CD8-positive, alpha-beta memory T cell (primary cell): ENCODE measurements at regions not wholly inside any gene's neighbourhood (a gene's known extent, or its start where the extent isn't known, plus 50 kb on each side); places are given as distances from the start of the nearest gene placed in this dataset.

Source experiments
- CTCF ChIA-PET: fragments of 350-600 bp; sonication (Branson Sonifier 250); formaldehyde crosslinking; loops from one replicate; lab custom pipeline; 2021; ENCODE audit warnings: antibody characterized with exemption; lab: Charles Lee
- POLR2A ChIA-PET: fragments of 350-600 bp; sonication (Branson Sonifier 250); formaldehyde crosslinking; loops from one replicate; lab custom pipeline; 2021; ENCODE audit warnings: antibody characterized with exemption; lab: Charles Lee
- DNase-seq, 5 donors: peaks; one replicate each; pipeline versions ENCODE4 v3.0.0 to v3.0.0-alpha.2; 2020 to 2022; ENCODE audit warnings: mixed read lengths in 1 of 5
- H3K27ac ChIP-seq: one replicate; pipeline ENCODE4 v1.7.0; 2013; ENCODE audit warnings: low read depth, mild to moderate bottlenecking, low read length, moderate library complexity
- H3K27me3 ChIP-seq: 2 replicates; pipeline ENCODE4 v1.7.0; 2013; ENCODE audit warnings: low read length, mild to moderate bottlenecking; ENCODE audit not compliant: insufficient read depth, poor library complexity, severe bottlenecking
- H3K36me3 ChIP-seq: 2 replicates; pipeline ENCODE4 v1.7.0; 2013; ENCODE audit warnings: mild to moderate bottlenecking, low read length, moderate library complexity; ENCODE audit not compliant: insufficient read depth
- H3K4me1 ChIP-seq: 2 replicates; pipeline ENCODE4 v1.7.0; 2013; ENCODE audit warnings: mild to moderate bottlenecking, low read length, moderate library complexity; ENCODE audit not compliant: insufficient read depth
- H3K4me3 ChIP-seq: 2 replicates; pipeline ENCODE4 v1.7.0; 2013; ENCODE audit warnings: mild to moderate bottlenecking, low read length
- H3K9me3 ChIP-seq: 2 replicates; pipeline ENCODE4 v1.7.0; 2013; ENCODE audit warnings: mild to moderate bottlenecking, low read length
- H3K27ac Mint-ChIP-seq, 8 donors: one replicate each; pipeline ENCODE4 v1.8.0; 2020 to 2021; ENCODE audit warnings: mixed read lengths in 8 of 8, mild to moderate bottlenecking in 6 of 8, inconsistent platforms in 3 of 8, moderate library complexity in 3 of 8
- H3K27me3 Mint-ChIP-seq, 2 donors: one replicate each; pipeline ENCODE4 v1.8.0; 2020 to 2021; ENCODE audit warnings: mixed read lengths in 2 of 2, mild to moderate bottlenecking in 1 of 2, moderate library complexity in 1 of 2
- H3K36me3 Mint-ChIP-seq, 3 donors: one replicate each; pipeline ENCODE4 v1.8.0; 2020 to 2021; ENCODE audit warnings: mixed read lengths in 3 of 3, inconsistent platforms in 1 of 3, mild to moderate bottlenecking in 1 of 3
- H3K4me1 Mint-ChIP-seq, 3 donors: one replicate each; pipeline ENCODE4 v1.8.0; 2020 to 2021; ENCODE audit warnings: mixed read lengths in 3 of 3, inconsistent platforms in 1 of 3, mild to moderate bottlenecking in 1 of 3
- H3K4me3 Mint-ChIP-seq, 7 donors: one replicate each; pipeline ENCODE4 v1.8.0; 2020 to 2021; ENCODE audit warnings: mixed read lengths in 7 of 7, mild to moderate bottlenecking in 6 of 7, moderate library complexity in 4 of 7, inconsistent platforms in 2 of 7
- H3K9me3 Mint-ChIP-seq, 5 donors: one replicate each; pipeline ENCODE4 v1.8.0; 2020 to 2022; ENCODE audit warnings: mixed read lengths in 5 of 5, mild to moderate bottlenecking in 3 of 5, moderate library complexity in 2 of 5, inconsistent platforms in 1 of 5

DNA sequence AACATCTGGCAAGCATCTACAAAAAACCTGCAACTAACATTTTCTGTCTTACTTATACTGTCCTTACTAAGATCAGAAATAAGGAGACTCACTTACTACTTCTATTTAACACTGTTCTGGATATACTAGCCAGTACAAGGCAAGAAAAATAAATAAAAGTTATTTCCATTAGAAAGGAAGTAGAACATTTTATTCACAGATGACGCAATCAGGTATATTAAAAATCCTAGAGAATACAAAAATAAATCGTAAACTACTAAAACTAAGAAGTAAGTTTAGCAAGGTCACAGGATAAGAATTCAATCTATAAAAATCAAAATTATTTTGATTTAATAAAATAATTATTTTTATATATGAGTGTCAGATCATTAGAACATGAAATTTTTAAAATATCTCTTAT is 264.6 kb downstream of the BARHL2 start:
- Mint-ChIP-seq H3K4me1 (no peaks in the 10 kb centered on the region), H3K4me3 (no peak overlapping the region), H3K27ac (no peak overlapping the region), H3K27me3 (peaks cover 4 to 10% of the 10 kb centered on the region in 2 donors), H3K36me3 (no peaks in the 10 kb centered on the region), H3K9me3 (no peaks in the 10 kb centered on the region)
- Histone ChIP-seq H3K4me3 (no peak overlapping the region), H3K27ac (no peak overlapping the region), H3K36me3 (no peaks in the 10 kb centered on the region), H3K4me1 (no peaks in the 10 kb centered on the region), H3K9me3 (no peaks in the 10 kb centered on the region), H3K27me3 (no peaks in the 10 kb centered on the region)
- POLR2A ChIA-PET, result no interaction called here
- no peak for DNase-seq
- CTCF ChIA-PET, result no interaction called here

DNA sequence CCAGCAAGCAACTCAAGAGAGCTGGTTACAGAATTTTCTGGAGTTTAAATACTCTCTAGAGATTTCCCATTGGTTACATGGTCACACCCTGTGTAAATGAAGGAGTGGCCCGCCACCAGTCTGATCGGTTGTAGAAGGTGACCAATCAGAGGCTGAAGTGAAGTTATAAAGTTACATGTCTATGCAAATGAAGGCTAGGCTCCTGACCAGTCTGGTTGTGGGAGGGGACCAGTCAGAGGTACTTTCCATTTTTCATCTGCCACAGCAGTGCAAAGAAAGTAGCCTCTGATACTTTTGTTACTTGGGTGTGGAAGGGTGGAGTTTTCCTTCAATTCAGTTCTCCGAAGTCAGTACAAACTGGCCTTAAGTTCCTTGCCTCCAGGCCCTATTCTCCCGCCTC is 273.7 kb downstream of the BARHL2 start:
- Histone ChIP-seq H3K4me1 (no peaks in the 10 kb centered on the region), H3K9me3 (no peaks in the 10 kb centered on the region), H3K36me3 (no peaks in the 10 kb centered on the region), H3K4me3 (no peak overlapping the region), H3K27me3 (no peaks in the 10 kb centered on the region), H3K27ac (no peak overlapping the region)
- H3K4me1 Mint-ChIP-seq, result no peaks in the 10 kb centered on the region
- H3K27me3 Mint-ChIP-seq, result peaks cover 1 to 4% of the 10 kb centered on the region in 2 donors
- DNase-seq, result no peak
- ChIA-PET POLR2A (no interaction called here), CTCF (no interaction called here)
- peaks cover 0 to 9% (median 3%) of the 10 kb centered on the region in 5 donors for H3K9me3 Mint-ChIP-seq
- no peak overlapping the region for H3K4me3 Mint-ChIP-seq
- no peaks in the 10 kb centered on the region for H3K36me3 Mint-ChIP-seq
- no peak overlapping the region for H3K27ac Mint-ChIP-seq

DNA sequence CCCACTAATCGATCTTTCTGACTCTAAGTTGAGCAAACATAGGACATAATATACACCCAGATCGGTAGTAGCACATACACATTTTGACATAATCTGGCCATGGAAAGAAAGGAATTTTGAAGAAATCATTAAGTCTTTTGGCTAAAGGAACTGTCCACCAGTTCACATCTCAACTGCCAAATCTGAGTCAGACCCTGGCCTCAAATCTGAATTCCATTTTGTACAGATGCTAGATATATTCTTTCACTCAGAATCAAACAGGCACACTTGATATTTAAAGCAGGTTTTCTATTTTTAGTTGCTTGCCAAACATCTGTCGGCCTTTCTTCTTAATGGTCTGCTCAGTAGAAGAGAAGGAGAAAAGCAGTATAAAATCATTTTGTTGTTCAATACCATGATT is 281.8 kb downstream of the BARHL2 start:
- peaks cover 0 to 3% (median 2%) of the 10 kb centered on the region in 5 donors for H3K9me3 Mint-ChIP-seq
- no peak overlapping the region for H3K4me3 Mint-ChIP-seq
- no peaks in the 10 kb centered on the region for H3K27me3 ChIP-seq
- no peak overlapping the region for H3K4me3 ChIP-seq
- H3K4me1 Mint-ChIP-seq, result no peaks in the 10 kb centered on the region
- H3K27ac ChIP-seq, result no peak overlapping the region
- ChIA-PET CTCF (no interaction called here), POLR2A (no interaction called here)
- no peaks in the 10 kb centered on the region for H3K36me3 ChIP-seq
- H3K27ac Mint-ChIP-seq, result no peak overlapping the region
- no peaks in the 10 kb centered on the region for H3K9me3 ChIP-seq
- no peaks in the 10 kb centered on the region for H3K36me3 Mint-ChIP-seq
- no peak for DNase-seq
- H3K27me3 Mint-ChIP-seq, result peaks cover 0 to 2% of the 10 kb centered on the region in 2 donors
- H3K4me1 ChIP-seq, result no peaks in the 10 kb centered on the region

DNA sequence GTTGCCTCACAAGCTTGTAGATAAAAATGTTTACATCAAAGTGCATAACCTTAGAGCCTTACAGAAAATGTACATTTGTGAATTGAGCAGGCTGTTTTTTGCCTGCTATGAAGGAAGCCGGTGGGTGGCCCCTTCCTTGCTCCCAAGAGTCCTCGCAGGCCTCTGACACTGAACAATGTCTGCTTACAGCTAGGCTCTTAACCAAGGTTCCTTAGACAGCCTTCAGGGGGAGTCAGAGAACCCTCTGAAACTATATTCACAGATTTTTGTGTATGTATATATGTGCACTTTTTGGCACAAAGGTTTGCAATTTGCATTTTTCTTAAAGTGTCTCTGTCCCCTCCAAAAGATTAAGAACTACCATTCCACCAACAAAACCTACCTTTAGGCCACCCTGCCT is 282.6 kb downstream of the BARHL2 start:
- no peaks in the 10 kb centered on the region for H3K4me1 Mint-ChIP-seq
- no peak for DNase-seq
- H3K27me3 Mint-ChIP-seq, result peaks cover 0 to 2% of the 10 kb centered on the region in 2 donors
- peaks cover 0 to 3% (median 2%) of the 10 kb centered on the region in 5 donors for H3K9me3 Mint-ChIP-seq
- H3K4me1 ChIP-seq, result no peaks in the 10 kb centered on the region
- H3K27me3 ChIP-seq, result no peaks in the 10 kb centered on the region
- H3K4me3 Mint-ChIP-seq, result no peak overlapping the region
- no peak overlapping the region for H3K4me3 ChIP-seq
- ChIA-PET POLR2A (no interaction called here), CTCF (no interaction called here)
- no peaks in the 10 kb centered on the region for H3K36me3 ChIP-seq
- peak overlapping the region in 1 of 8 donors; percentile 24 for H3K27ac Mint-ChIP-seq
- no peak overlapping the region for H3K27ac ChIP-seq
- H3K36me3 Mint-ChIP-seq, result no peaks in the 10 kb centered on the region
- H3K9me3 ChIP-seq, result no peaks in the 10 kb centered on the region

DNA sequence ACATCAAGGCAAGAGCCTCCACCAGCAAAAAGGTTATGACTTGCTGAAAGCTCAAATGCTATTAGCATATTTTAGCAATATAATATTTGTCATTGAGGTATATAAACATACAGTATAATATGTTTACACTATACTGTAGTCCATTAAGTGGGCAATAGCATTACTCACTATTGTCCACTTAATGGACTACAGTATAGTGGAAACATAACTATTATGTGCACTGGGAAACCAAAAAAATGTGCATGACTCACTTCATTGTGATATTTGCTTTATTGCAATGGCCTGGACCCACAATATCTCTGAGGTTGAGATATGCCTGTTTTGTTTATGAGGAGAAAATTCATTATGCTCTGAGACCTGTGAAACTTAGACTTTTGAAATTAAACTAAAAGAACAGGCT is 300.0 kb downstream of the BARHL2 start:
- ChIA-PET CTCF (no interaction called here), POLR2A (no interaction called here)
- no peaks in the 10 kb centered on the region for H3K4me1 ChIP-seq
- Mint-ChIP-seq H3K27me3 (peaks cover 0 to 9% of the 10 kb centered on the region in 2 donors), H3K4me1 (no peaks in the 10 kb centered on the region), H3K27ac (no peak overlapping the region), H3K4me3 (no peak overlapping the region), H3K9me3 (peaks cover 0 to 3% (median 3%) of the 10 kb centered on the region in 5 donors), H3K36me3 (no peaks in the 10 kb centered on the region)
- H3K27ac ChIP-seq, result no peak overlapping the region
- no peaks in the 10 kb centered on the region for H3K27me3 ChIP-seq
- no peaks in the 10 kb centered on the region for H3K36me3 ChIP-seq
- no peak for DNase-seq
- H3K4me3 ChIP-seq, result no peak overlapping the region
- no peaks in the 10 kb centered on the region for H3K9me3 ChIP-seq

DNA sequence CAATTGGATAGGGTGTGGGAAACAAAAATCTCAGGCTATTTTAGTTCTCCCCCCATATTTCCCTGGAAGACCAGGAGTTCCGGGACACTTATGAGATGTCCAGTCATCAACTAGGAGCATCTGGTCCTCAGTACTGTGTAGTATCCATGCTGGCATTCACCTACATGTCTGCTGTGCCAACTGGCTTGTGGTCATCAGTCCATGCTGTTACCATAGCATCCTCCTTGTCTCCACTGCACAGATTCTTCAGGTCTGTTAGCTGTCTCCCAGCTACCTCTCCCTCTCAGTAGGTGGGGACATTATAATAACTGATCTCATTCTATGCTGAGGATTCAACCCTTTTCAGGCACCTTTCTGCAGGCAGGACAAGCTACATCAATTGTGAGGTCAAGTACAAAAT is 302.9 kb downstream of the BARHL2 start:
- H3K36me3 Mint-ChIP-seq, result no peaks in the 10 kb centered on the region
- H3K27ac ChIP-seq, result no peak overlapping the region
- H3K27ac Mint-ChIP-seq, result no peak overlapping the region
- no peaks in the 10 kb centered on the region for H3K4me1 ChIP-seq
- H3K27me3 ChIP-seq, result no peaks in the 10 kb centered on the region
- POLR2A ChIA-PET, result no interaction called here
- no peaks in the 10 kb centered on the region for H3K4me1 Mint-ChIP-seq
- DNase-seq, result no peak
- H3K4me3 Mint-ChIP-seq, result no peak overlapping the region
- peaks cover 0 to under 1% (median 0%) of the 10 kb centered on the region in 5 donors for H3K9me3 Mint-ChIP-seq
- no peaks in the 10 kb centered on the region for H3K9me3 ChIP-seq
- no peak overlapping the region for H3K4me3 ChIP-seq
- H3K36me3 ChIP-seq, result no peaks in the 10 kb centered on the region
- peaks cover 0 to 4% of the 10 kb centered on the region in 2 donors for H3K27me3 Mint-ChIP-seq
- CTCF ChIA-PET, result no interaction called here

DNA sequence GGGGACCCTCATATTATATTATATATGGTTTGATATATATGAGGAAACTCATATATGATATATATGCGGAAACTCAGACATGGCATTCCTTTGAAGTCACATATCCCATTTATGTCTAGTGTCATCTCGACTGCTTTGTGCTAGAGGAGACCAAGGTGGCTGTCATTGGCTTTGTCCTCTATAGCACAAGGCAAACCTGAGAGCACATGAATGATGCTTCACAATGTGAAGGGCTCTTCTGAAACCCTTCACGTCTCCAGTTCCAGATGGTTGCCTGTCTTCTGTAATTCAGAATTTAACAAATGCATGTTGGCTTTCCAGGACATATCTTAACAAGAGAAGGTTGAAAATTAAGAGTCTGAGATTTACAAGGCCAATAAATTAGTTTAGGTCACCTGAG is 303.6 kb downstream of the BARHL2 start:
- Mint-ChIP-seq H3K27me3 (peaks cover 0 to 3% of the 10 kb centered on the region in 2 donors), H3K36me3 (no peaks in the 10 kb centered on the region), H3K27ac (no peak overlapping the region), H3K9me3 (no peaks in the 10 kb centered on the region), H3K4me3 (no peak overlapping the region), H3K4me1 (no peaks in the 10 kb centered on the region)
- Histone ChIP-seq H3K4me1 (no peaks in the 10 kb centered on the region), H3K36me3 (no peaks in the 10 kb centered on the region), H3K27ac (no peak overlapping the region), H3K4me3 (no peak overlapping the region), H3K27me3 (no peaks in the 10 kb centered on the region), H3K9me3 (no peaks in the 10 kb centered on the region)
- no peak for DNase-seq
- POLR2A ChIA-PET, result no interaction called here
- CTCF ChIA-PET, result no interaction called here

DNA sequence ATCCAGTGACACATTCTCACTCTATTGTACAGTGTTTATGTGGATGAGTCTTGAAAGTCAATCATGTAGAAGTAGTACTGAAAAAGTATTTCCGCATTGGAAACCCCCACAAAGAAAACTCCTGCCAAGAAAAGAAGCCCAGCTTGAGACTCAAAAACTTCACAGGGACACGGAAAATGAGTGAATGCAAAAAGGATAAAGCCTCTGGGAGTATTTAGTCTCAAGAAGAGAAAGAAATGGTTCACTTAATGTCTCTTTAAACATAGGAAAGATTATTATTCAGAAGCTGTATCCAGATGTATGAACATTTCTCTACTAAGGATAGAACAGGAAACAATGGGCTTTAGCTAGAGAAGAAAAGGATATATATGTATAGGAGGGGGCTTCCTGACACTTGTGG is 304.5 kb downstream of the BARHL2 start:
- POLR2A ChIA-PET, result no interaction called here
- CTCF ChIA-PET, result no interaction called here

DNA sequence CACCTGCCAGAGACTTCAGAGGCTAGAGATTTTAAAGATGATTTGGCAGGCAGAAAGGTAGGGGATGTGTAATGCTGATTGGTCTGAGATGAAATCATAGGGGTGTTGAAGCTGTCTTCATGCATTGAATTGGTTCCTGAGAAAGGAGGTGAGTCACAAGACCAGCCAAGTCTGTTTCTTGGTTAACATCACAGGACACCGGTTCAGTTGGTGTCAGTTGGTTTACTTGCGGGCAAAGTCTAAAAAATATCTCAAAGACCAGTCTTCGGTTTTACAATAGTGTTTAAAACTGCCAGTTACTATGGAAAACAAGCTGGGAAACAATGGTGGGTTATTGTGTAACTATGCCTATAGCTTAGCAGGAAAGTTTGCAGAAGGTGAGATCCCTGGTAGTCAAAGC is 305.9 kb downstream of the BARHL2 start:
- ChIA-PET CTCF (no interaction called here), POLR2A (no interaction called here)
- no peak overlapping the region for H3K4me3 Mint-ChIP-seq
- no peak overlapping the region for H3K27ac ChIP-seq
- no peak for DNase-seq
- H3K4me3 ChIP-seq, result no peak overlapping the region
- no peaks in the 10 kb centered on the region for H3K4me1 Mint-ChIP-seq
- H3K36me3 Mint-ChIP-seq, result no peaks in the 10 kb centered on the region
- H3K9me3 Mint-ChIP-seq, result no peaks in the 10 kb centered on the region
- H3K27ac Mint-ChIP-seq, result no peak overlapping the region
- no peaks in the 10 kb centered on the region for H3K36me3 ChIP-seq
- H3K9me3 ChIP-seq, result no peaks in the 10 kb centered on the region
- H3K27me3 ChIP-seq, result no peaks in the 10 kb centered on the region
- H3K27me3 Mint-ChIP-seq, result no peaks in the 10 kb centered on the region
- H3K4me1 ChIP-seq, result no peaks in the 10 kb centered on the region

More for the DNA sequence above, 304.5 kb downstream of the BARHL2 start:
- Mint-ChIP-seq H3K9me3 (no peaks in the 10 kb centered on the region), H3K27me3 (no peaks in the 10 kb centered on the region), H3K4me3 (no peak overlapping the region), H3K4me1 (no peaks in the 10 kb centered on the region), H3K36me3 (no peaks in the 10 kb centered on the region), H3K27ac (no peak overlapping the region)
- Histone ChIP-seq H3K4me1 (no peaks in the 10 kb centered on the region), H3K36me3 (no peaks in the 10 kb centered on the region), H3K27ac (no peak overlapping the region), H3K27me3 (no peaks in the 10 kb centered on the region), H3K4me3 (no peak overlapping the region), H3K9me3 (no peaks in the 10 kb centered on the region)
- DNase-seq, result no peak
